GM12891 (cell line): ENCODE measurements at regions not wholly inside any gene's neighbourhood (a gene's known extent, or its start where the extent isn't known, plus 50 kb on each side); places are given as distances from the start of the nearest gene placed in this dataset.

ENCODE experiments used
- POLR2A ChIP-seq: IDR thresholded peaks from 2 replicates; pipeline ENCODE4 v1.6.1; 2011; ENCODE audit warnings: low read depth, low read length, control low read depth
- POLR2AphosphoS5 ChIP-seq: IDR thresholded peaks from 2 replicates; pipeline ENCODE4 v1.6.1; 2011; ENCODE audit warnings: low read depth, low read length, control low read depth
- TAF1 ChIP-seq: IDR thresholded peaks from 2 replicates; pipeline ENCODE4 v1.6.1; 2011; ENCODE audit warnings: low read depth, low read length, control low read depth

DNA sequence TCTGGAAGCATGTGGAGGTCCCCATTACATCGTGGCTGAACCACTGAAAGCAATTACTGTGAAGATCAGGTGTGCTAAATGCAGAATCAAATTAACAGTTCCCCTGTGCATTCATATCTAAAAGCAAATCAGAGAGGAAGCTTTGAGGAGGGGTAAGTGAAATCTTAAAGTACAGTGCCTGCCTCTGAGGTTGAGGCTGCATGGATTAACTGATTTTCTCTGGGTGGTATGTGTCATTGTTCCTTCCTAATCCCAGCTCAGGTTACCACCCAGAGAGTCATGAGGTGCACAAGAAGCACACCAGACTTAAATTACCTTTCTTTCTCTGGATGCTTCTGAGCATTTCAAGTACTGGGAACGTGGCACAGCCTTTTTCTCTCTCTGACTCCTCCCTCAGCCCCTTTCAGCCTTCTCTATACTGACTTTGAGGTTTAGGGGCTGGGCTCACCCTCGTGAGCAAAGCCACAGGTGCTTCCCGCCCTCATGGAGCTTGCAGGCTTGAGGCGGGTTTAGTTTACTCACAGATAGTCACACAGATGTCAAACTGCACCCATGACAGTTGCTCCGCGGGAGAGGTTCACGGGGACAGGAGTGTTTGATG, 237.6 kb upstream of the CRY1 start:
- TF ChIP-seq POLR2A = no peak
- TF ChIP-seq POLR2AphosphoS5 = no peak
- TF ChIP-seq TAF1 = no peak
